Endothelial cell of umbilical vein (primary cell): ENCODE measurements at regions not wholly inside any gene's neighbourhood (a gene's known extent, or its start where the extent isn't known, plus 50 kb on each side); places are given as distances from the start of the nearest gene placed in this dataset.

Experiments
- BruUV-seq: library from RNA; stranded (reverse); fragments of 400-500 nt; replicated peaks from 2 replicates; lab custom pipeline; 2021; lab: Mats Ljungman, UMichigan
- CTCF ChIA-PET: fragments of 300-600, 350-600 bp; sonication (Branson Sonifier 250); formaldehyde crosslinking; loops from one replicate; lab custom pipeline; 2021; ENCODE audit warnings: antibody characterized with exemption, inconsistent platforms; lab: Charles Lee
- POLR2A ChIA-PET: fragments of 300-600, 350-600 bp; sonication (Branson Sonifier 250); formaldehyde crosslinking; loops from one replicate; lab custom pipeline; 2021; ENCODE audit warnings: antibody characterized with exemption, inconsistent platforms; lab: Charles Lee
- DNase-seq: peaks from one replicate; pipeline ENCODE4 v3.0.0-alpha.2; 2011; ENCODE audit warnings: low read depth, low spot score
- FAIRE-seq: peaks from 2 replicates; lab custom pipeline; 2011; peaks lifted over from hg19 to GRCh38; lab: Jason Lieb, UNC
- H2AFZ ChIP-seq: 2 replicates; pipeline ENCODE4 v1.6.0; 2012; ENCODE audit warnings: low read depth, low read length, control low read depth, inconsistent platforms
- H3K27ac ChIP-seq: 2 replicates; pipeline ENCODE4 v1.5.1; 2011; ENCODE audit warnings: low read depth, mild to moderate bottlenecking, control low read depth, low read length, moderate library complexity; ENCODE audit not compliant: insufficient read depth
- H3K27me3 ChIP-seq, 2 experiments: 2 replicates each; pipeline versions ENCODE4 v1.6.0 to v1.6.1; 2011; ENCODE audit warnings: low read length in 2 of 2, mixed read lengths in 1 of 2; ENCODE audit not compliant: control insufficient read depth in 2 of 2, insufficient read depth in 2 of 2
- H3K36me3 ChIP-seq, 2 experiments: 2 replicates in 1 of 2; 3 replicates in 1 of 2; pipeline ENCODE4 v1.5.1; 2011; ENCODE audit warnings: low read length in 2 of 2, mild to moderate bottlenecking in 1 of 2, moderate library complexity in 1 of 2; ENCODE audit not compliant: control insufficient read depth in 2 of 2, insufficient read depth in 2 of 2; ENCODE audit errors: extremely low read depth in 1 of 2
- H3K4me1 ChIP-seq: 3 replicates; pipeline ENCODE4 v1.5.1; 2011; ENCODE audit warnings: mild to moderate bottlenecking, low read length; ENCODE audit not compliant: control insufficient read depth, insufficient read depth; ENCODE audit errors: extremely low read depth
- H3K4me2 ChIP-seq: 2 replicates; pipeline ENCODE4 v1.6.1; 2011; ENCODE audit warnings: low read length, control low read depth, mixed read lengths; ENCODE audit not compliant: insufficient read depth
- H3K4me3 ChIP-seq, 3 experiments: fragments of 200-600 bp in 1 of 3; sonication (generic), shearing (Covaris generic) in 1 of 3; replicated peaks in 1 of 3; 2 replicates each; pipeline ENCODE4 v1.5.1; 2011 to 2016; ENCODE audit warnings: control low read depth in 3 of 3, low read length in 3 of 3, mild to moderate bottlenecking in 2 of 3, inconsistent platforms in 1 of 3, low read depth in 1 of 3, moderate library complexity in 1 of 3; ENCODE audit not compliant: insufficient read depth in 1 of 3
- H3K79me2 ChIP-seq: 2 replicates; pipeline ENCODE4 v1.6.0; 2012; ENCODE audit warnings: low read length, inconsistent platforms; ENCODE audit not compliant: control insufficient read depth, insufficient read depth
- H3K9ac ChIP-seq: replicated peaks from 2 replicates; pipeline ENCODE3; 2011; ENCODE audit warnings: low read length, control low read depth; ENCODE audit not compliant: insufficient read depth; ENCODE audit errors: extremely low read depth
- H3K9me1 ChIP-seq: replicated peaks from 3 replicates; pipeline ENCODE4 v1.6.0; 2011; ENCODE audit warnings: mild to moderate bottlenecking, low read length; ENCODE audit not compliant: control insufficient read depth, insufficient read depth; ENCODE audit errors: extremely low read depth
- H3K9me3 ChIP-seq: replicated peaks from 2 replicates; pipeline ENCODE4 v1.5.1; 2012; ENCODE audit warnings: low read length, inconsistent platforms; ENCODE audit not compliant: control insufficient read depth, insufficient read depth
- H4K20me1 ChIP-seq: replicated peaks from 2 replicates; pipeline ENCODE3; 2011; ENCODE audit warnings: mild to moderate bottlenecking, low read length; ENCODE audit not compliant: control insufficient read depth, insufficient read depth; ENCODE audit errors: extremely low read depth
- CTCF ChIP-seq, 2 donors: IDR thresholded peaks; 1 replicate in 1 of 2; 2 replicates in 1 of 2; pipeline ENCODE4 v1.5.1; 2011; ENCODE audit warnings: low read length in 2 of 2, mild to moderate bottlenecking in 2 of 2, moderate library complexity in 2 of 2, control low read depth in 1 of 2, inconsistent platforms in 1 of 2, low read depth in 1 of 2; ENCODE audit not compliant: insufficient read depth in 1 of 2; ENCODE audit errors: extremely low read depth in 1 of 2
- EZH2 ChIP-seq: IDR thresholded peaks from 2 replicates; pipeline ENCODE4 v1.6.1; 2012; ENCODE audit warnings: borderline replicate concordance, low read depth, mild to moderate bottlenecking, moderate library complexity, low read length, inconsistent platforms; ENCODE audit not compliant: severe bottlenecking
- FOS ChIP-seq: IDR thresholded peaks from 2 replicates; pipeline ENCODE4 v1.6.1; 2011; ENCODE audit warnings: mild to moderate bottlenecking, low read length, moderate library complexity, borderline replicate concordance; ENCODE audit not compliant: insufficient read depth
- GATA2 ChIP-seq: IDR thresholded peaks from 2 replicates; pipeline ENCODE4 v1.7.0; 2011; ENCODE audit warnings: low read depth, mild to moderate bottlenecking, moderate library complexity, mixed read lengths, low read length; ENCODE audit not compliant: insufficient read length, insufficient read depth
- JUN ChIP-seq: IDR thresholded peaks from 2 replicates; pipeline ENCODE4 v1.6.1; 2011; ENCODE audit warnings: borderline replicate concordance, low read depth; ENCODE audit not compliant: insufficient read length, insufficient read depth
- MAX ChIP-seq: IDR thresholded peaks from 2 replicates; pipeline ENCODE4 v1.6.1; 2011; ENCODE audit not compliant: insufficient read depth, insufficient read length
- MYC ChIP-seq: IDR thresholded peaks from one replicate; pipeline ENCODE4 v1.6.1; 2011; ENCODE audit warnings: mild to moderate bottlenecking, low read depth, low read length
- POLR2A ChIP-seq: IDR thresholded peaks from 2 replicates; pipeline ENCODE4 v1.6.1; 2012; ENCODE audit warnings: low read depth, mild to moderate bottlenecking, control low read depth, low read length
- POLR2AphosphoS5 ChIP-seq: IDR thresholded peaks from 2 replicates; pipeline ENCODE4 v1.6.1; 2012; ENCODE audit warnings: low read depth, mild to moderate bottlenecking, control low read depth, low read length, moderate library complexity; ENCODE audit not compliant: insufficient read depth
- dilution Hi-C: fragments of 300-500 bp; cut with MboI; formaldehyde crosslinking; loops from one replicate; pipeline ENCODE4 v1.15.0; 2019; ENCODE audit warnings: low sequenced_read_pairs; ENCODE audit not compliant: extremely low pct_ligation_motif_present
- intact Hi-C: fragments of 100-400 bp; cut with micrococcal nuclease; formaldehyde crosslinking; loops from one replicate; pipeline ENCODE4 v1.10.0; 2022

- Histone ChIP-seq H3K9ac (no peak overlapping the region), H3K9me3 (no peaks in the 10 kb centered on the region), H3K4me2 (no peak overlapping the region), H3K4me1 (no peaks in the 10 kb centered on the region), H3K79me2 (no peaks in the 10 kb centered on the region), H2AFZ (no peak overlapping the region), H4K20me1 (no peaks in the 10 kb centered on the region), H3K36me3 (no peaks in the 10 kb centered on the region), H3K9me1 (no peaks in the 10 kb centered on the region), H3K27ac (no peak overlapping the region), H3K4me3 (no peak overlapping the region), H3K27me3 (no peaks in the 10 kb centered on the region)
- TF ChIP-seq CTCF (IDR thresholded peaks at IDR 0.05; ENCODE audit: extremely low read depth in 1 of 2, insufficient read depth in 1 of 2, low read depth in 1 of 2, low read length in 2 of 2) (no peak), GATA2 (no peak), MYC (no peak), MAX (no peak), EZH2 (no peak), FOS (no peak), POLR2A (no peak), JUN (no peak), POLR2AphosphoS5 (no peak)
- ChIA-PET POLR2A (no interaction called here), CTCF (no interaction called here)
- DNase-seq (no peak), FAIRE-seq (no peak)
- dilution Hi-C loops (no loop called here), intact Hi-C loops (no loop called here)
- no TSS peak for BruUV-seq
These were observed 186.1 kb upstream of the SLITRK2 start for GRCh38 chrX:145631461-145631951.
